HEK293 (cell line): ENCODE measurements at regions not wholly inside any gene's neighbourhood (a gene's known extent, or its start where the extent isn't known, plus 50 kb on each side); places are given as distances from the start of the nearest gene placed in this dataset.

Experiments
- CTCF ChIA-PET: fragments of 350-600 bp; formaldehyde crosslinking; extraction: SDS; loops from one replicate; lab custom pipeline; 2021; ENCODE audit warnings: antibody characterized with exemption; lab: Yijun Ruan, JAX
- POLR2A ChIA-PET: fragments of 300-600 bp; formaldehyde crosslinking; extraction: SDS; loops from one replicate; lab custom pipeline; 2020; ENCODE audit warnings: antibody characterized with exemption, inconsistent platforms; lab: Yijun Ruan, JAX
- H3K27ac ChIP-seq: fragments of 200-500 bp; sonication (Bioruptor generic); 2 replicates; pipeline ENCODE4 v1.5.1; 2014; ENCODE audit warnings: low read depth, low read length, control low read depth, inconsistent platforms; ENCODE audit errors: extremely low read depth
- H3K36me3 ChIP-seq, 2 experiments: fragments of 200-500 bp in 1 of 2; sonication (Bioruptor generic) in 1 of 2; 1 replicate in 1 of 2; 2 replicates in 1 of 2; pipeline ENCODE4 v1.5.1; 2014 to 2017; ENCODE audit warnings: inconsistent platforms in 2 of 2, low read length in 2 of 2; ENCODE audit not compliant: control insufficient read depth in 2 of 2, insufficient read depth in 1 of 2
- H3K4me1 ChIP-seq: fragments of 200-500 bp; sonication (Bioruptor generic); 2 replicates; pipeline ENCODE4 v1.5.1; 2014; ENCODE audit warnings: mild to moderate bottlenecking, low read length, inconsistent platforms; ENCODE audit not compliant: control insufficient read depth, insufficient read depth
- H3K4me3 ChIP-seq: 2 replicates; pipeline ENCODE4 v1.5.1; 2011; ENCODE audit warnings: low read depth, mild to moderate bottlenecking, control low read depth, low read length, moderate library complexity
- H3K9me3 ChIP-seq: fragments of 200-500 bp; sonication (Bioruptor generic); 2 replicates; pipeline ENCODE4 v1.5.1; 2014; ENCODE audit warnings: low read depth, low read length, inconsistent platforms; ENCODE audit not compliant: control insufficient read depth, insufficient read depth
- FEZF1 ChIP-seq: fragments of 450-650 bp; formaldehyde crosslinking; IDR thresholded peaks from 2 replicates; pipeline ENCODE4 v1.5.1; 2016; ENCODE audit warnings: missing biosample characterization, missing genetic modification characterization
- KLF7 ChIP-seq: fragments of 450-650 bp; formaldehyde crosslinking; IDR thresholded peaks from 2 replicates; pipeline ENCODE4 v1.5.1; 2016; ENCODE audit warnings: missing biosample characterization, missing genetic modification characterization, borderline replicate concordance
- MZF1 ChIP-seq: fragments of 450-650 bp; formaldehyde crosslinking; IDR thresholded peaks from 2 replicates; pipeline ENCODE4 v1.5.1; 2017; ENCODE audit warnings: missing biosample characterization, missing genetic modification characterization, borderline replicate concordance
- SCRT2 ChIP-seq: fragments of 450-650 bp; formaldehyde crosslinking; IDR thresholded peaks from 2 replicates; pipeline ENCODE4 v1.5.1; 2016; ENCODE audit warnings: missing biosample characterization, missing genetic modification characterization
- ZBTB8A ChIP-seq: fragments of 450-650 bp; formaldehyde crosslinking; IDR thresholded peaks from 2 replicates; pipeline ENCODE4 v1.5.1; 2016; ENCODE audit warnings: missing biosample characterization, missing genetic modification characterization
- ZFP3 ChIP-seq: fragments of 450-650 bp; formaldehyde crosslinking; IDR thresholded peaks from 2 replicates; pipeline ENCODE4 v1.5.1; 2016; ENCODE audit warnings: low read depth, missing biosample characterization, missing genetic modification characterization
- ZNF10 ChIP-seq: fragments of 450-650 bp; formaldehyde crosslinking; IDR thresholded peaks from 2 replicates; pipeline ENCODE4 v1.5.1; 2017; ENCODE audit warnings: missing biosample characterization, missing genetic modification characterization
- ZNF202 ChIP-seq: fragments of 450-650 bp; formaldehyde crosslinking; IDR thresholded peaks from 2 replicates; pipeline ENCODE4 v1.5.1; 2016; ENCODE audit warnings: missing biosample characterization, missing genetic modification characterization, borderline replicate concordance
- ZNF211 ChIP-seq: fragments of 450-650 bp; formaldehyde crosslinking; IDR thresholded peaks from 2 replicates; pipeline ENCODE4 v1.5.1; 2016; ENCODE audit warnings: low read depth, missing biosample characterization, missing genetic modification characterization
- ZNF248 ChIP-seq: fragments of 450-650 bp; formaldehyde crosslinking; IDR thresholded peaks from 2 replicates; pipeline ENCODE4 v1.5.1; 2017; ENCODE audit warnings: missing biosample characterization, missing genetic modification characterization
- ZNF521 ChIP-seq: fragments of 450-650 bp; formaldehyde crosslinking; IDR thresholded peaks from 2 replicates; pipeline ENCODE4 v1.5.1; 2017; ENCODE audit warnings: missing biosample characterization, mild to moderate bottlenecking, missing genetic modification characterization
- ZNF558 ChIP-seq: fragments of 450-650 bp; formaldehyde crosslinking; IDR thresholded peaks from 2 replicates; pipeline ENCODE4 v1.5.1; 2016; ENCODE audit warnings: missing biosample characterization, missing genetic modification characterization
- ZNF623 ChIP-seq: fragments of 450-650 bp; formaldehyde crosslinking; IDR thresholded peaks from 2 replicates; pipeline ENCODE4 v1.5.1; 2016; ENCODE audit warnings: missing biosample characterization, missing genetic modification characterization
- ZNF664 ChIP-seq: fragments of 450-650 bp; formaldehyde crosslinking; IDR thresholded peaks from 2 replicates; pipeline ENCODE4 v1.5.1; 2016; ENCODE audit warnings: missing biosample characterization, missing genetic modification characterization
- ZNF777 ChIP-seq: fragments of 450-650 bp; formaldehyde crosslinking; IDR thresholded peaks from 2 replicates; pipeline ENCODE4 v1.5.1; 2017; ENCODE audit warnings: missing biosample characterization, missing genetic modification characterization, borderline replicate concordance
- TF ChIP-seq, protein P1 (sequence below): fragments of 450-650 bp; formaldehyde crosslinking; IDR thresholded peaks from 2 replicates; pipeline ENCODE4 v1.5.1; 2016; ENCODE audit warnings: missing biosample characterization, missing genetic modification characterization
- TF ChIP-seq, protein P2 (sequence below): fragments of 450-650 bp; formaldehyde crosslinking; conservative IDR thresholded peaks from 2 replicates; pipeline ENCODE4 v1.5.1; 2016; ENCODE audit warnings: low read depth, missing biosample characterization, missing genetic modification characterization
- TF ChIP-seq, protein P3 (sequence below): fragments of 450-650 bp; formaldehyde crosslinking; IDR thresholded peaks from 2 replicates; pipeline ENCODE4 v1.5.1; 2016; ENCODE audit warnings: missing biosample characterization, missing genetic modification characterization
- TF ChIP-seq, protein P4 (sequence below): fragments of 450-650 bp; formaldehyde crosslinking; IDR thresholded peaks from 2 replicates; pipeline ENCODE4 v1.5.1; 2016; ENCODE audit warnings: missing biosample characterization, missing genetic modification characterization, low read depth

DNA sequence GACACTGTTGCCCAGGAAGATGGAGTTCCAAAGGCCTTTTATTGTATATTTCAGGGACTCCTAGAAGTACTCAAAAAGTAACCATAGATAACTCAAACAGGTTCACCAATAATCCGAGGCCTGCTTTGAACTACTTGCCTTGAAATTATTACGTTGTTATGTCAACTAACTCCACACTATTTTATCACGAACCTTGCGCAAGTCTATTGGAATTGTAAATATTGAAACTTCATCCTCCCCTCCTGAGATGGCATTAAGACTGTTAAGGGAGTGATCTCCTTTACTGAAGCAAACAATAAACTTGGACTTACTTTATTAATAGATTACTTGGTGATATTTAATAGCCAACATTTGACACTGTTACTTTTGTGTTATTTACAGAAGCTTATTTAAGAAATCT lies 199.6 kb upstream of the GADL1 start:
- H3K36me3 ChIP-seq: no peaks in the 10 kb centered on the region
- no peak overlapping the region for H3K27ac ChIP-seq
- no peak overlapping the region for H3K4me3 ChIP-seq
- TF ChIP-seq, protein P1, sequence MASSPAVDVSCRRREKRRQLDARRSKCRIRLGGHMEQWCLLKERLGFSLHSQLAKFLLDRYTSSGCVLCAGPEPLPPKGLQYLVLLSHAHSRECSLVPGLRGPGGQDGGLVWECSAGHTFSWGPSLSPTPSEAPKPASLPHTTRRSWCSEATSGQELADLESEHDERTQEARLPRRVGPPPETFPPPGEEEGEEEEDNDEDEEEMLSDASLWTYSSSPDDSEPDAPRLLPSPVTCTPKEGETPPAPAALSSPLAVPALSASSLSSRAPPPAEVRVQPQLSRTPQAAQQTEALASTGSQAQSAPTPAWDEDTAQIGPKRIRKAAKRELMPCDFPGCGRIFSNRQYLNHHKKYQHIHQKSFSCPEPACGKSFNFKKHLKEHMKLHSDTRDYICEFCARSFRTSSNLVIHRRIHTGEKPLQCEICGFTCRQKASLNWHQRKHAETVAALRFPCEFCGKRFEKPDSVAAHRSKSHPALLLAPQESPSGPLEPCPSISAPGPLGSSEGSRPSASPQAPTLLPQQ: no peak
- TF ChIP-seq ZNF211 (tag by site-specific recombination) (no peak), SCRT2 (tag by site-specific recombination) (no peak), ZNF777 (tag by site-specific recombination) (no peak), ZNF10 (tag by site-specific recombination) (no peak), ZNF202 (no peak), ZNF558 (tag by site-specific recombination) (no peak), ZNF248 (tag by site-specific recombination) (no peak), ZNF623 (tag by site-specific recombination) (no peak), ZBTB8A (tag by site-specific recombination) (no peak), ZNF664 (tag by site-specific recombination) (no peak)
- TF ChIP-seq, protein P2, sequence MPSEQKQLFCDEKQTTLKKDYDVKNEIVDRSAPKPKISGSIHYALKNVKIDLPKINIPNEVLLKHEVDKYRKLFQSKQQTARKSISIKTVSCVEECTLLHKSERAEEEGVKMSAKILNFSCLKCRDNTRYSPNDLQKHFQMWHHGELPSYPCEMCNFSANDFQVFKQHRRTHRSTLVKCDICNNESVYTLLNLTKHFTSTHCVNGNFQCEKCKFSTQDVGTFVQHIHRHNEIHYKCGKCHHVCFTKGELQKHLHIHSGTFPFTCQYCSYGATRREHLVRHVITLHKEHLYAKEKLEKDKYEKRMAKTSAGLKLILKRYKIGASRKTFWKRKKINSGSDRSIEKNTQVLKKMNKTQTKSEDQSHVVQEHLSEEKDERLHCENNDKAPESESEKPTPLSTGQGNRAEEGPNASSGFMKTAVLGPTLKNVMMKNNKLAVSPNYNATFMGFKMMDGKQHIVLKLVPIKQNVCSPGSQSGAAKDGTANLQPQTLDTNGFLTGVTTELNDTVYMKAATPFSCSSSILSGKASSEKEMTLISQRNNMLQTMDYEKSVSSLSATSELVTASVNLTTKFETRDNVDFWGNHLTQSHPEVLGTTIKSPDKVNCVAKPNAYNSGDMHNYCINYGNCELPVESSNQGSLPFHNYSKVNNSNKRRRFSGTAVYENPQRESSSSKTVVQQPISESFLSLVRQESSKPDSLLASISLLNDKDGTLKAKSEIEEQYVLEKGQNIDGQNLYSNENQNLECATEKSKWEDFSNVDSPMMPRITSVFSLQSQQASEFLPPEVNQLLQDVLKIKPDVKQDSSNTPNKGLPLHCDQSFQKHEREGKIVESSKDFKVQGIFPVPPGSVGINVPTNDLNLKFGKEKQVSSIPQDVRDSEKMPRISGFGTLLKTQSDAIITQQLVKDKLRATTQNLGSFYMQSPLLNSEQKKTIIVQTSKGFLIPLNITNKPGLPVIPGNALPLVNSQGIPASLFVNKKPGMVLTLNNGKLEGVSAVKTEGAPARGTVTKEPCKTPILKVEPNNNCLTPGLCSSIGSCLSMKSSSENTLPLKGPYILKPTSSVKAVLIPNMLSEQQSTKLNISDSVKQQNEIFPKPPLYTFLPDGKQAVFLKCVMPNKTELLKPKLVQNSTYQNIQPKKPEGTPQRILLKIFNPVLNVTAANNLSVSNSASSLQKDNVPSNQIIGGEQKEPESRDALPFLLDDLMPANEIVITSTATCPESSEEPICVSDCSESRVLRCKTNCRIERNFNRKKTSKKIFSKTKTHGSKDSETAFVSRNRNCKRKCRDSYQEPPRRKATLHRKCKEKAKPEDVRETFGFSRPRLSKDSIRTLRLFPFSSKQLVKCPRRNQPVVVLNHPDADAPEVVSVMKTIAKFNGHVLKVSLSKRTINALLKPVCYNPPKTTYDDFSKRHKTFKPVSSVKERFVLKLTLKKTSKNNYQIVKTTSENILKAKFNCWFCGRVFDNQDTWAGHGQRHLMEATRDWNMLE: no peak
- TF ChIP-seq, protein P3, sequence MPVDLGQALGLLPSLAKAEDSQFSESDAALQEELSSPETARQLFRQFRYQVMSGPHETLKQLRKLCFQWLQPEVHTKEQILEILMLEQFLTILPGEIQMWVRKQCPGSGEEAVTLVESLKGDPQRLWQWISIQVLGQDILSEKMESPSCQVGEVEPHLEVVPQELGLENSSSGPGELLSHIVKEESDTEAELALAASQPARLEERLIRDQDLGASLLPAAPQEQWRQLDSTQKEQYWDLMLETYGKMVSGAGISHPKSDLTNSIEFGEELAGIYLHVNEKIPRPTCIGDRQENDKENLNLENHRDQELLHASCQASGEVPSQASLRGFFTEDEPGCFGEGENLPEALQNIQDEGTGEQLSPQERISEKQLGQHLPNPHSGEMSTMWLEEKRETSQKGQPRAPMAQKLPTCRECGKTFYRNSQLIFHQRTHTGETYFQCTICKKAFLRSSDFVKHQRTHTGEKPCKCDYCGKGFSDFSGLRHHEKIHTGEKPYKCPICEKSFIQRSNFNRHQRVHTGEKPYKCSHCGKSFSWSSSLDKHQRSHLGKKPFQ: no peak
- H3K9me3 ChIP-seq: no peaks in the 10 kb centered on the region
- ChIA-PET CTCF (interaction anchor here (0.6 kb wide), 1 partner anchor 434 kb away, joined by 3 read pairs; no protein-coding TSS in a partner anchor), POLR2A (interaction anchor here (0.5 kb wide), 1 partner anchor 141 kb away, joined by 3 read pairs; no protein-coding TSS in a partner anchor)
- H3K4me1 ChIP-seq: no peaks in the 10 kb centered on the region

DNA sequence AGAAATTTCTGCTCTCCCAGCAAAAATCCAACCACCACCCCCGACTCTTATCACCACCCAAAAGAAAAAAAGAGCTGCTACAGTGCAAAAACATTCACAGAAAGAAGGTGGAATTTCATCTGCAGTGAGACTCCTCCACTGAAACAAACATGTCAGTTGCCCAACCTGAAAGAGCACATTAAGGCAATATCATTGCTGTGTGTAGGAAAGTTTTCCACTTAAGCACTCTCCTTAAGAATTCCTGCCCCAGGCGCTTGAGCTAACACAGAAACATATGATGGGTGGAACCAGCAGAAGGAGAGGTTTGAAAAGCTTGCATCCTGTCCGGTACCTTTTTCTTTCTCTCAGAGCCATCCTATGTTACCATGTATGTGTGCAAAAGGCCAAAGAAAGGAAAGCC lies 200.8 kb upstream of the GADL1 start:
- POLR2A ChIA-PET: interaction anchor here (1.3 kb wide), 1 partner anchor 437 kb away, joined by 4 read pairs; no protein-coding TSS in a partner anchor
- Histone ChIP-seq H3K4me1 (no peaks in the 10 kb centered on the region), H3K36me3 (no peaks in the 10 kb centered on the region), H3K9me3 (no peaks in the 10 kb centered on the region), H3K27ac (no peak overlapping the region), H3K4me3 (no peak overlapping the region)
- CTCF ChIA-PET: no interaction called here
- TF ChIP-seq ZNF521 (tag by site-specific recombination) (no peak), MZF1 (tag by site-specific recombination) (no peak), FEZF1 (no peak), ZFP3 (tag by site-specific recombination) (no peak), KLF7 (tag by site-specific recombination) (no peak)
- TF ChIP-seq, protein P1: no peak
- TF ChIP-seq, protein P4, sequence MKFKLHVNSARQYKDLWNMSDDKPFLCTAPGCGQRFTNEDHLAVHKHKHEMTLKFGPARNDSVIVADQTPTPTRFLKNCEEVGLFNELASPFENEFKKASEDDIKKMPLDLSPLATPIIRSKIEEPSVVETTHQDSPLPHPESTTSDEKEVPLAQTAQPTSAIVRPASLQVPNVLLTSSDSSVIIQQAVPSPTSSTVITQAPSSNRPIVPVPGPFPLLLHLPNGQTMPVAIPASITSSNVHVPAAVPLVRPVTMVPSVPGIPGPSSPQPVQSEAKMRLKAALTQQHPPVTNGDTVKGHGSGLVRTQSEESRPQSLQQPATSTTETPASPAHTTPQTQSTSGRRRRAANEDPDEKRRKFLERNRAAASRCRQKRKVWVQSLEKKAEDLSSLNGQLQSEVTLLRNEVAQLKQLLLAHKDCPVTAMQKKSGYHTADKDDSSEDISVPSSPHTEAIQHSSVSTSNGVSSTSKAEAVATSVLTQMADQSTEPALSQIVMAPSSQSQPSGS (tag by site-specific recombination): no peak
- TF ChIP-seq, all 188 proteins: peak for 0
